ENCODE measurements at regions not wholly inside any gene's neighbourhood (a gene's known extent, or its start where the extent isn't known, plus 50 kb on each side); places are given as distances from the start of the nearest gene placed in this dataset.

GRCh38 chr5:67807439-67807888, 408.1 kb upstream of the PIK3R1 start:
- TF ChIP-seq EZH2 (IDR thresholded peaks at IDR 0.05) (no peak), CTCF (IDR thresholded peaks at IDR 0.05) (no peak), EZH2phosphoT487 (IDR thresholded peaks at IDR 0.05) (no peak)

Data from neural progenitor cell (in vitro differentiated cells).